HEK293 (cell line): ENCODE measurements at regions not wholly inside any gene's neighbourhood (a gene's known extent, or its start where the extent isn't known, plus 50 kb on each side); places are given as distances from the start of the nearest gene placed in this dataset.
A peak's percentile ranks its signal among the peaks of the same experiment; 100 is the strongest.

Experiments used
- CTCF ChIA-PET: fragments of 350-600 bp; formaldehyde crosslinking; extraction: SDS; loops from one replicate; lab custom pipeline; 2021; ENCODE audit warnings: antibody characterized with exemption; lab: Yijun Ruan, JAX
- POLR2A ChIA-PET: fragments of 300-600 bp; formaldehyde crosslinking; extraction: SDS; loops from one replicate; lab custom pipeline; 2020; ENCODE audit warnings: antibody characterized with exemption, inconsistent platforms; lab: Yijun Ruan, JAX
- H3K27ac ChIP-seq: fragments of 200-500 bp; sonication (Bioruptor generic); 2 replicates; pipeline ENCODE4 v1.5.1; 2014; ENCODE audit warnings: low read depth, low read length, control low read depth, inconsistent platforms; ENCODE audit errors: extremely low read depth
- H3K36me3 ChIP-seq, 2 experiments: fragments of 200-500 bp in 1 of 2; sonication (Bioruptor generic) in 1 of 2; 1 replicate in 1 of 2; 2 replicates in 1 of 2; pipeline ENCODE4 v1.5.1; 2014 to 2017; ENCODE audit warnings: inconsistent platforms in 2 of 2, low read length in 2 of 2; ENCODE audit not compliant: control insufficient read depth in 2 of 2, insufficient read depth in 1 of 2
- H3K4me1 ChIP-seq: fragments of 200-500 bp; sonication (Bioruptor generic); 2 replicates; pipeline ENCODE4 v1.5.1; 2014; ENCODE audit warnings: mild to moderate bottlenecking, low read length, inconsistent platforms; ENCODE audit not compliant: control insufficient read depth, insufficient read depth
- H3K4me3 ChIP-seq: 2 replicates; pipeline ENCODE4 v1.5.1; 2011; ENCODE audit warnings: low read depth, mild to moderate bottlenecking, control low read depth, low read length, moderate library complexity
- H3K9me3 ChIP-seq: fragments of 200-500 bp; sonication (Bioruptor generic); 2 replicates; pipeline ENCODE4 v1.5.1; 2014; ENCODE audit warnings: low read depth, low read length, inconsistent platforms; ENCODE audit not compliant: control insufficient read depth, insufficient read depth
- GLI4 ChIP-seq: fragments of 450-650 bp; formaldehyde crosslinking; IDR thresholded peaks from 2 replicates; pipeline ENCODE4 v1.5.1; 2016; ENCODE audit warnings: missing biosample characterization, missing genetic modification characterization
- GLIS1 ChIP-seq: fragments of 450-650 bp; formaldehyde crosslinking; IDR thresholded peaks from 2 replicates; pipeline ENCODE4 v1.5.1; 2016; ENCODE audit warnings: missing biosample characterization, missing genetic modification characterization
- TCF7L2 ChIP-seq: IDR thresholded peaks from 2 replicates; pipeline ENCODE4 v1.6.1; 2011; ENCODE audit warnings: low read depth, mild to moderate bottlenecking, inconsistent platforms, low read length, moderate library complexity, borderline replicate concordance
- ZIC2 ChIP-seq: fragments of 450-650 bp; formaldehyde crosslinking; IDR thresholded peaks from 2 replicates; pipeline ENCODE4 v1.5.1; 2016; ENCODE audit warnings: missing biosample characterization, missing genetic modification characterization
- ZNF138 ChIP-seq: fragments of 450-650 bp; formaldehyde crosslinking; IDR thresholded peaks from 2 replicates; pipeline ENCODE4 v1.5.1; 2016; ENCODE audit warnings: missing biosample characterization, missing genetic modification characterization, borderline replicate concordance
- ZNF169 ChIP-seq: fragments of 450-650 bp; formaldehyde crosslinking; IDR thresholded peaks from 2 replicates; pipeline ENCODE4 v1.5.1; 2016; ENCODE audit warnings: missing biosample characterization, missing genetic modification characterization
- ZNF202 ChIP-seq: fragments of 450-650 bp; formaldehyde crosslinking; IDR thresholded peaks from 2 replicates; pipeline ENCODE4 v1.5.1; 2016; ENCODE audit warnings: missing biosample characterization, missing genetic modification characterization, borderline replicate concordance
- ZNF341 ChIP-seq: fragments of 450-650 bp; formaldehyde crosslinking; IDR thresholded peaks from 2 replicates; pipeline ENCODE4; 2016; ENCODE audit warnings: low read depth, missing biosample characterization, missing genetic modification characterization
- ZNF623 ChIP-seq: fragments of 450-650 bp; formaldehyde crosslinking; IDR thresholded peaks from 2 replicates; pipeline ENCODE4 v1.5.1; 2016; ENCODE audit warnings: missing biosample characterization, missing genetic modification characterization
- ZNF654 ChIP-seq: fragments of 450-650 bp; formaldehyde crosslinking; IDR thresholded peaks from 2 replicates; pipeline ENCODE4 v1.5.1; 2016; ENCODE audit warnings: low read depth, missing biosample characterization, missing genetic modification characterization
- ZNF664 ChIP-seq: fragments of 450-650 bp; formaldehyde crosslinking; IDR thresholded peaks from 2 replicates; pipeline ENCODE4 v1.5.1; 2016; ENCODE audit warnings: missing biosample characterization, missing genetic modification characterization
- ZXDB ChIP-seq: fragments of 450-650 bp; formaldehyde crosslinking; IDR thresholded peaks from 2 replicates; pipeline ENCODE4 v1.5.1; 2016; ENCODE audit warnings: missing biosample characterization, missing genetic modification characterization
- TF ChIP-seq, protein P1 (sequence below): fragments of 450-650 bp; formaldehyde crosslinking; IDR thresholded peaks from 2 replicates; pipeline ENCODE4 v1.5.1; 2016; ENCODE audit warnings: missing biosample characterization, missing genetic modification characterization
- TF ChIP-seq, protein P2 (sequence below): fragments of 450-650 bp; formaldehyde crosslinking; IDR thresholded peaks from 2 replicates; pipeline ENCODE4 v1.5.1; 2016; ENCODE audit warnings: missing biosample characterization, missing genetic modification characterization

DNA sequence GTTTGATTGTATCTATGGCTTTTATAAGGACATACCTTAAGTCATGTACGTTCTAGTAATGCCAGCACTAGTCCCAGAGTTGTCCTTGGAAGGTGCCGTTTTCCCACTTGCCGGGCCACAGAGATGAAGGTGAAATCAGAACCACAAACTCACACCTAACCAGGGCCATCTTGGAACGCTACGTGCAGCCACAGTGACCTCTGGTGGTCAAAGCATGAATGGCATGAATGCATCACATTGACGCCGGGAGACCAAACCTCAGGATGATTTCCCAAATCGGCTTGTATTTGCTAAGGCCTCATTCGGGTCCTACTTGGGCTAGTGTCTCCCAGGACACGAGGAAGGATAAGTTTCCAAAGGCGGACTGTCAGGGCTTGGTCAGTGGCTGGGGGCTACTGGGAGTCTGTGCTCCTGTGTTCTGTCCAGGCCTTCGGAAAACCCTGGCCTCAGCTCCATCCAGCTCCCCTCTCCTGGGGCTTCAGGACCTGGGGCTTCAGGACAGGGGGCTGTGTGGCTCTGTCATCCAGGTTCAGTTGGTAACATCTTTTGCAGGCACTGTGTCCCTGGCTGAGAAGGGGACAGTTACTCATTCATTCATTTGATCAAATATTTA is 260.5 kb downstream of the PRDM2 start:
- CTCF ChIA-PET = interaction anchor here (0.6 to 2.6 kb wide), 6 partner anchors 74 to 1082 kb away, joined by 3 to 14 read pairs (median 4); no protein-coding TSS in a partner anchor
- H3K36me3 ChIP-seq = no peaks in the 10 kb centered on the region
- TF ChIP-seq ZXDB (tag by site-specific recombination) (no peak), ZNF138 (no peak), TCF7L2 (no peak), ZNF169 (no peak), ZNF202 (tag by site-specific recombination) (no peak), ZNF664 (tag by site-specific recombination) (0 out of 2 replicates have a peak, but pooled peaks have one; percentile 28), ZNF654 (tag by site-specific recombination) (peak; percentile 77)
- TF ChIP-seq, protein P1, sequence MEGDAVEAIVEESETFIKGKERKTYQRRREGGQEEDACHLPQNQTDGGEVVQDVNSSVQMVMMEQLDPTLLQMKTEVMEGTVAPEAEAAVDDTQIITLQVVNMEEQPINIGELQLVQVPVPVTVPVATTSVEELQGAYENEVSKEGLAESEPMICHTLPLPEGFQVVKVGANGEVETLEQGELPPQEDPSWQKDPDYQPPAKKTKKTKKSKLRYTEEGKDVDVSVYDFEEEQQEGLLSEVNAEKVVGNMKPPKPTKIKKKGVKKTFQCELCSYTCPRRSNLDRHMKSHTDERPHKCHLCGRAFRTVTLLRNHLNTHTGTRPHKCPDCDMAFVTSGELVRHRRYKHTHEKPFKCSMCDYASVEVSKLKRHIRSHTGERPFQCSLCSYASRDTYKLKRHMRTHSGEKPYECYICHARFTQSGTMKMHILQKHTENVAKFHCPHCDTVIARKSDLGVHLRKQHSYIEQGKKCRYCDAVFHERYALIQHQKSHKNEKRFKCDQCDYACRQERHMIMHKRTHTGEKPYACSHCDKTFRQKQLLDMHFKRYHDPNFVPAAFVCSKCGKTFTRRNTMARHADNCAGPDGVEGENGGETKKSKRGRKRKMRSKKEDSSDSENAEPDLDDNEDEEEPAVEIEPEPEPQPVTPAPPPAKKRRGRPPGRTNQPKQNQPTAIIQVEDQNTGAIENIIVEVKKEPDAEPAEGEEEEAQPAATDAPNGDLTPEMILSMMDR (tag by site-specific recombination) = peak; percentile 84
- TF ChIP-seq, all 188 proteins: peak for 3
- H3K4me3 ChIP-seq = no peak overlapping the region
- no peak overlapping the region for H3K27ac ChIP-seq
- H3K9me3 ChIP-seq = no peaks in the 10 kb centered on the region
- POLR2A ChIA-PET = no interaction called here
- no peaks in the 10 kb centered on the region; the same call in 1 of the 2 replicates for H3K4me1 ChIP-seq

DNA sequence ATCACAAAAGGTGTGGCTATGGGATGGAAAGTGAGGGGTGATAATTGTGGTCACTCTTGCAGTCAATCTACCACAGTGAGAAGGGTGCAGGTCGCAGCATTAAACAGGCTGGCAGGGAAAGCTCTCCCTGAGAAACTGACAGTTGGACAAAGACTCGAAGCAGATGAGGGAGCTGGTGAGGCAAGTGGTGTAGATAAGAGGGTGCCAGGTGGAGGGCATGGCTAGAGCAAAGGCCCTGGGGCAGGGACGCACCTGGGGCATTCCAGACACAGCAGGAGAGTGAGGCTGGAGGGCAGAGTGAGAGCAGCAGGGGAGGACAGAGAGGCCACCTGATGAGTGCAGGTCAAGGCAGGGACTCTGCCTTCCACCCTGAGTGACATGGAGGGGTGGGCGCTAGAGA is 264.8 kb downstream of the PRDM2 start:
- Histone ChIP-seq H3K27ac (no peak overlapping the region), H3K9me3 (no peaks in the 10 kb centered on the region), H3K4me3 (no peak overlapping the region), H3K4me1 (no peaks in the 10 kb centered on the region), H3K36me3 (no peaks in the 10 kb centered on the region)
- no peak for TF ChIP-seq ZNF341 (tag by site-specific recombination)
- TF ChIP-seq ZIC2 = 0 out of 2 replicates have a peak, but pooled peaks have one; percentile 21
- peak; percentile 29; the same call in 1 of the 2 replicates for TF ChIP-seq GLIS1 (tag by site-specific recombination)
- peak; percentile 50 for TF ChIP-seq ZNF623
- TF ChIP-seq, protein P2, sequence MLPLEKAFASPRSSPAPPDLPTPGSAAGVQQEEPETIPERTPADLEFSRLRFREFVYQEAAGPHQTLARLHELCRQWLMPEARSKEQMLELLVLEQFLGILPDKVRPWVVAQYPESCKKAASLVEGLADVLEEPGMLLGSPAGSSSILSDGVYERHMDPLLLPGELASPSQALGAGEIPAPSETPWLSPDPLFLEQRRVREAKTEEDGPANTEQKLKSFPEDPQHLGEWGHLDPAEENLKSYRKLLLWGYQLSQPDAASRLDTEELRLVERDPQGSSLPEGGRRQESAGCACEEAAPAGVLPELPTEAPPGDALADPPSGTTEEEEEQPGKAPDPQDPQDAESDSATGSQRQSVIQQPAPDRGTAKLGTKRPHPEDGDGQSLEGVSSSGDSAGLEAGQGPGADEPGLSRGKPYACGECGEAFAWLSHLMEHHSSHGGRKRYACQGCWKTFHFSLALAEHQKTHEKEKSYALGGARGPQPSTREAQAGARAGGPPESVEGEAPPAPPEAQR = no peak
- CTCF ChIA-PET = interaction anchor here (1.0 to 2.0 kb wide), 4 partner anchors 136 to 1092 kb away, joined by 3 to 9 read pairs (median 6); no protein-coding TSS in a partner anchor
- POLR2A ChIA-PET = no interaction called here

DNA sequence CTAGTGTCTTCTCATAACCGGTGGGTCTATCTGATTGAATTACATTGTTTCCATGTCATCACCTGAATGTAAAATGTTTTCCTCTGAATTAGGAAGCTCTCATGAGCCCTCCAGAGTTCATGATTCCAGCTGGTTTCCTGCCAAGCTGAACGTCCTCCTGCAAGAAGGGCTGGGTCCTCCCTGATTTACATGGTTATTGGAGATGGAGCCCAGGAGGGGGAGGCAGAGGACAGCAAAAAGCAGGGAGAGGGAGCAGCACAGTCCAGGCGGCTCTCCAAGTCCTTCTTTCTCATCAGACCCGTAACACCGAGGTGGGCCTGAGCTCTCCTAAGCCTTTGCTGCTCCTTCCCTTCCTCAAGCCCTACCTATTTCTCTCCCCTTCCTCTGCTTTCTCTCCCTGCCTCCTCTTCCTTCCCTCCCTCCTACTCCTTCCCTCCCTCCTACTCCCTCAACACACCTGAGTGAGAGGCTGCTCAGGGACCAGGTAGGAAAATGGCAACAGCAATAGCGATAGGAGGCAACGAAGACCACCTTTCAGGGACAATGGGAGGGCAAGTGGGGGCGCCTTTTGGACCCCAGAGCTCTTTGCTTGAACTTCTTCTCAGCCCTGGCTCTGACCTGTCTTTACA is 265.9 kb downstream of the PRDM2 start:
- CTCF ChIA-PET = interaction anchor here (0.5 to 1.8 kb wide), 27 partner anchors 9 to 1630 kb away, joined by 3 to 6 read pairs (median 3); no protein-coding TSS in a partner anchor
- no peaks in the 10 kb centered on the region for H3K4me1 ChIP-seq
- no peak for TF ChIP-seq GLI4 (tag by site-specific recombination)
- TF ChIP-seq ZNF654 (tag by site-specific recombination) = peak; percentile 51
- TF ChIP-seq, protein P1 (tag by site-specific recombination) = peak; percentile 65
- H3K4me3 ChIP-seq = no peak overlapping the region
- no peak overlapping the region for H3K27ac ChIP-seq
- POLR2A ChIA-PET = no interaction called here
- H3K9me3 ChIP-seq = no peaks in the 10 kb centered on the region
- H3K36me3 ChIP-seq = no peaks in the 10 kb centered on the region
